M059J (cell line): ENCODE measurements at regions not wholly inside any gene's neighbourhood (a gene's known extent, or its start where the extent isn't known, plus 50 kb on each side); places are given as distances from the start of the nearest gene placed in this dataset.

Experiments used
- DNase-seq: peaks from one replicate; pipeline ENCODE4 v3.0.0-alpha.2; 2012; ENCODE audit warnings: low read depth

GRCh38 chr3:162007722-162008121 lies 511.1 kb downstream of the OTOL1 start:
- no peak for DNase-seq

DNA sequence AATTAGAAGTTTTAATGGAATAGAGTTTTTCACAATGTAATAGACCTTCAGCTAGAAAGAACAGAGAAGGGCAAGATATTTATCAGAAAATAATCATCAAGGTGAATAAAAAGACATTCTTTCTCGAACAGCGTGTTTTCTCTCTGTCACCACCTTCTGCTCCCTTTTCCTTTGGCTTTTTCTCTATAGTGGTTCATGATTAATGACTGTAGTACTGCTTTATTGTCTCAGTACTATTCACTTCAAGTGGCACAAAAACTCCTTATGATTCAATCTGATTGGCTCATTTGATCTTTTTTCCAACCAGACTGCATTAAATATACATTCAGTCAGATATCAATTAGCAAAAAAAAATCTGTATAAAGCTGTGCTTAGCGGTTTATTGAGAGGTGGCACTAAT lies 516.0 kb downstream of the OTOL1 start:
- DNase-seq: no peak

DNA sequence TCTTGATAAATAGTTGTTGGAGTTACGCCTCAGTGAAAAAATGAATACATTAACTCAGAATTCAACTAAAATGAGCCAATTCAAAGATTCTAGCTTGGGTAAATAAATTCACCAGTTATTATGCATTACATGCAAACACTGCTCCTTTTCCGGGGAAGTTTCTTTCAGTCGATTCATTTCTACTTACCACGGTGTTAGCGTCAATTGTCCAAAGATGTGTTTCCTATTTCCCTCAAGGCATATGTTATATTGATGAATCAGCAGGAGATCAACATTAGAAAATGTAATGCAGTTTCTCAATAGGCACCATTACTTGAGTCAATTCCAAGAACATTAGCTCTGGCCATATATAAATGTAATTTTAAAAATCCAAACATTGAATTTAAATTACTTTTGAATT lies 517.7 kb downstream of the OTOL1 start:
- no peak for DNase-seq

DNA sequence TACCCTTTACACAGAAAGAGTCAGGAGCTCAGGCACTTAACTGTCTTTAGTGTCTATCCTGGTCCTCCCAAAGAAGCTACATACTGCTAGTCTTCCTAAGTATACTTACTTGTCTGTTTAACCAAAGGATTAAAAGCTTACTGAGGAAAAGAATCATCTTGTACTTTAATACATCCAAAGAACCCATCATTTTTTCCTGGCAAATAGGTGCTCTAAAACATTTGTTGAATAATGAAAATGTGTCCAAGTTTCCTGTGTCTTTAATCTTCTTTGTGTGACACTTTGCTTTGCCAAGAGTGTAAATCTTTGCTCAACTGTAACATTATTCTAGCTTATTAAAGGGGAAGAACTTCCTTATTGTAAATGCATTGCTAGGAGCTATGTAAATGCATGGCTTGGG lies 519.2 kb downstream of the OTOL1 start:
- no peak for DNase-seq

- no peak for DNase-seq
Measured at GRCh38 chr3:162019817-162020216, 523.2 kb downstream of the OTOL1 start.

- no peak for DNase-seq
Measured at GRCh38 chr3:162021206-162021605, 524.6 kb downstream of the OTOL1 start.

GRCh38 chr3:162022911-162023310 lies 526.3 kb downstream of the OTOL1 start:
- DNase-seq: no peak

DNA sequence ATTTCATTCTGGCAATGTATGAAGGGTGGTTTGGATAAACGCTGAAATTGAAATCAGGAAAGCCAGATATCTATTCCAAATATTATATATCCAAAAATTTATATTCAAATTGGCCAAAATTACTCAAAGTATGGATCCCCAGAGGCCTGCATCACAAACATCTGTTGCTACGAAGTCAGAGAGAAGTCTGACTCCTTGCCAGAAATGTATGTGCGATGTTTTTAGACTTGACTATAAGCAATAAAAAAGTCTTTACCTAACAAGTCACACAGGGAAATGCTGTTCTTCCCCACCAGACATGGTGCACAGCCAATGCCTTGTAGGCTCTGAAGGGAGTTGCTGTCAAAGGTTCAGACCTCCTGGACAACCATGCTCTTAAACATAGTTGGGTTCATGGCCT lies 533.1 kb downstream of the OTOL1 start:
- DNase-seq: no peak

DNA sequence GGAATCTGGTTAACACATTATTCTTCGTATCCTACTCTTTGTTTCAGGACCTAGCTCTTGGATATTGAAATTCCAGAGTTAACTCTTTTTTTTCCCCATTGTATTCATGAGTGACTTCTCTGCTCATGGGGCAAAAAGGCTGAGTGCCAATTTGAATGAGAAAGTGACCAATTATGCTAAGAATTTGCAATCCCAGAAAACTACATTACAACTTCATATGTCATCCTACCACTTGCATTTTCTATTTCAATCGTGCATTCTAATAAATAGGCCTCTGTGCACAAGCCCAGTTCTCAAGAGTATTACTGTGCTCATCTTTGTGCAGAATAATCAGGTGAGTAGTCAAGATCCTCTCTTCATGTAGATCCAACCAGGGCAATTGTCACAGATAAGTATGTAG lies 537.8 kb downstream of the OTOL1 start:
- peak; percentile 68 for DNase-seq

DNA sequence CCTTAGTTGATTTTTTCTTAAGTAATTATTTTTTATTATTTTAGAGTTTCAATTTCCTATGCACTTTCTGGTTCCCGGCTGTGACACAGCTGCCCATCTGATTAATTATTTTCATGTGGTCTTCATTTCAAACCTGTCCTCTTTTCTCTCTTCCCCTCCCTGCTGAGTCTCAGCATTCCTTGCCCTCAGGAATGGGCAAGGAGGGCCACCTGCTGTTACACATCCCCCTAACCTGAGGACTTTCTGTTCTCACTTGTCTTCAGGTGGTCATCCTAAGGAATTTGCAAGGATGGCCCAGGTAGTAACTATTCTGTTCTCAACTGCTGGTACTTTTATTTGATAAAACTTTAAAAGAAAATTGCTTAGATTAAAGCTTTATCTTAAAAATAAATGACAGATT lies 545.0 kb downstream of the OTOL1 start:
- no peak for DNase-seq

- DNase-seq: peak; percentile 11
Measured at GRCh38 chr3:162052636-162053035, 556.0 kb downstream of the OTOL1 start.

DNA sequence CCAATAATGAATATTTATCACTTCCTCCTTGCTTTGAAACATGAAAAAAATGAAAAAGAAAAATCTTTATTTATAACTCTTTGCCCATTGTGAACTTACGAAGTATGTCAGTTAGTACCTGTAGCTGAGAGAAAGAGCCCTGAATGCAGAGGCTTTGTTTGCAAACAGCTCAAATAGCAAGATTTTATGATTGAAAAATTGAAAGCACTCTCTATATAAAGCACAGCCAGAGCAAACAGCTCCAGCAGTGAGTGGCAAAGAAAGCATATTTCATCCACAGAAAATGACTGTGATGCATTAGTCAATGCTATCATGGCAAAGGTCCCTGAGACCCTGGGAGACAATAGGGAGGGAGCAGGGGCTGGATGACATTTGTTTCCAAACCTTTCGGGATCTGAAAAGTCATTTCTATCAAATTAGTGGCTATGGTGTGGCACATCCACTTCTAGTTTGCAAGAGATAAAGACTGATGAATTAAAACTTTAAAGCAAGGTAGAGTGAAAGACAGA lies 576.1 kb downstream of the OTOL1 start:
- no peak for DNase-seq

DNA sequence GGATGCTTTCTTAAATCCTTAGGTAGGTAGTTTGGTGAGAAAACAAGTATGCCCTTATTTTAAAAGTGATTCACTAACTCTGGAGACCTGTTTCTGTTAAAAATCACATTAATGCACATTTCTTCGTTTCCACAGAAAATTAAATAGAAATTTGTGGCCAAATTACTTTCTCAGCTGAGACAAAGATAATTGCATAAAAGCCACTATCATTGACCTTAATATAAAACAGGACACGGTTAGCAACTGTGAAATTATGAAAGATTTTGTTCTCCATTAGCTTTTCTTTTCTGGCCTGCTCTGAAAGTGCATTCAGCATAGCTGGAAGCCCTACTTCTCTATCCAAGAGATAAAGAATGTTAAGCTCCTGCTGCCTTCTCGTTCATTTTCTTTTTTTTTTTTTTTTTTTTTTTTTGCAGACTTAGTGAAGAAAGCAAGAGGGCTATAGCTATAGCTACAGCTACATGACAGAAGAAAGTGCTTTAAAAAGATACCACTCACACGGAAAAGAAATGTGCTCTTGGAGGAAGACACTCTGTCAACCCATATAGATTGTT lies 576.9 kb downstream of the OTOL1 start:
- no peak for DNase-seq

GRCh38 chr3:162077108-162077507 lies 580.5 kb downstream of the OTOL1 start:
- DNase-seq: no peak

- DNase-seq: peak; percentile 21
Measured at GRCh38 chr3:162082516-162082915, 585.9 kb downstream of the OTOL1 start.

- DNase-seq: no peak
Measured at GRCh38 chr3:162087361-162087760, 590.8 kb downstream of the OTOL1 start.

GRCh38 chr3:162092751-162093150 lies 596.1 kb downstream of the OTOL1 start:
- no peak for DNase-seq

- DNase-seq: no peak
Measured at GRCh38 chr3:162094301-162094700, 597.7 kb downstream of the OTOL1 start.

- DNase-seq: peak; percentile 15
Measured at GRCh38 chr3:162096874-162097273, 600.3 kb downstream of the OTOL1 start.

GRCh38 chr3:162103808-162104207 lies 607.2 kb downstream of the OTOL1 start:
- peak; percentile 18 for DNase-seq

- no peak for DNase-seq
Measured at GRCh38 chr3:162111861-162112260, 615.3 kb downstream of the OTOL1 start.

GRCh38 chr3:162112719-162113118 lies 616.1 kb downstream of the OTOL1 start:
- DNase-seq: no peak

DNA sequence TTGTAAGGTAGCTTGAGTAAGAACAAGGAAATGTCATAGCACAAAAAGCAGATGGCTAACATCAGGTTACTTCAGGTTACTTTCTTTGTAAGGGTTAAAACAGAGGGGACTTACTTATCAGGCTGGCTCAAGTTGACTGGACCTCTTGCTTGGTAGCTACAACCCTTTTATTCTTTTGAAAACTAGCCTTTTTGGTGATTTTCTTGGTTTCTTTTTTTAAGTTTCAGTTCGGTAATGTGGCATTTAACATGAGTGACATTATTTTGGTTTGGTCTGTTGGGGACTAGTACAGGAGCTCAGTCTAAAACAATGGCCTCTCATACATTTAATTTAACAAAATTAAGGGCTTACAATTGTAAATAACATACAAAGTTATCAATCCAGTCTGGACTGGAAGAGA lies 621.4 kb downstream of the OTOL1 start:
- DNase-seq: no peak

DNA sequence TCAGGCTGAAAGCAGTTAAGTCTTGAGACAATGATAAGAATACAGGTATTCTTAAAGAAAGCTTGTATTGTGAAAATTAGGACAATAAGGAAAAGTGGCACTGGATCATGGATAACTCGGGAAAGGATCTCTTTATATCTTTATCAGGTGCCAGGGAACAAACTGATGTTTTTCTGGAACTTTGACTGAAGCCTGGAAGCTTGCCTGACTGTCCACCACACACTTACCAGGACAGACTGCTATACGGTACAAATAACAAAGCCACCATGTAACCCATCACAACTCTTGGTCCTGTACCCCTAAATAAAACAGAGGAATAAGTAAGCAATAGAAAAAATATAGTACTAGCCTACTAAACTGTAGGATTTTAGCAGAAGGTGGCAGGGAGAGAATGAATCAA lies 623.0 kb downstream of the OTOL1 start:
- no peak for DNase-seq
